SU-DHL-6 (cell line): ENCODE measurements at regions not wholly inside any gene's neighbourhood (a gene's known extent, or its start where the extent isn't known, plus 50 kb on each side); places are given as distances from the start of the nearest gene placed in this dataset.

Experiments
- H2AFZ ChIP-seq: fragments of 200-600 bp; sonication (generic); 2 replicates; pipeline ENCODE4 v1.6.1; 2014; ENCODE audit warnings: low read depth, mild to moderate bottlenecking, moderate library complexity, mixed read lengths, antibody characterized with exemption, low read length; ENCODE audit not compliant: severe bottlenecking
- H3F3A ChIP-seq: fragments of 200-600 bp; shearing (Covaris generic); 2 replicates; pipeline ENCODE4 v1.6.0; 2016; ENCODE audit warnings: antibody characterized with exemption, mild to moderate bottlenecking; ENCODE audit not compliant: insufficient read depth
- H3K27ac ChIP-seq: fragments of 200-600 bp; sonication (generic); 2 replicates; pipeline ENCODE4 v1.5.1; 2016; ENCODE audit warnings: low read depth, mild to moderate bottlenecking, low read length, moderate library complexity, mixed read lengths
- H3K27me3 ChIP-seq: fragments of 200-600 bp; sonication (generic), shearing (Covaris generic); 2 replicates; pipeline ENCODE4 v1.6.0; 2014; ENCODE audit warnings: mild to moderate bottlenecking, low read length
- H3K36me3 ChIP-seq: fragments of 200-600 bp; sonication (generic); 2 replicates; pipeline ENCODE4 v1.6.1; 2014; ENCODE audit warnings: mild to moderate bottlenecking, low read length, mixed read lengths
- H3K4me2 ChIP-seq: fragments of 300-600, 200-600 bp; shearing (Covaris generic), sonication (generic); 2 replicates; pipeline ENCODE4 v1.6.0; 2014; ENCODE audit warnings: low read length, low read depth, mild to moderate bottlenecking; ENCODE audit not compliant: poor library complexity, severe bottlenecking
- H3K4me3 ChIP-seq: fragments of 200-600 bp; sonication (generic); 2 replicates; pipeline ENCODE4 v1.5.1; 2014; ENCODE audit warnings: antibody characterized with exemption, low read length, mild to moderate bottlenecking, mixed read lengths; ENCODE audit not compliant: insufficient read depth, poor library complexity, severe bottlenecking
- H3K79me2 ChIP-seq: fragments of 200-600 bp; sonication (generic); 2 replicates; pipeline ENCODE4 v1.6.1; 2014; ENCODE audit warnings: mild to moderate bottlenecking, low read length, moderate library complexity; ENCODE audit not compliant: insufficient read depth
- H3K9ac ChIP-seq: fragments of 200-600 bp; sonication (generic); 2 replicates; pipeline ENCODE4 v1.7.0; 2014; ENCODE audit warnings: mild to moderate bottlenecking, low read length
- H3K9me2 ChIP-seq: fragments of 200-600 bp; sonication (generic); replicated peaks from 2 replicates; pipeline ENCODE4 v1.6.1; 2014; ENCODE audit warnings: low read length; ENCODE audit not compliant: insufficient read depth
- H3K9me3 ChIP-seq: fragments of 200-600 bp; sonication (generic); 2 replicates; pipeline ENCODE4 v1.6.1; 2014; ENCODE audit warnings: low read length, mixed read lengths; ENCODE audit not compliant: insufficient read depth
- H4K20me1 ChIP-seq: fragments of 200-600 bp; sonication (generic); 2 replicates; pipeline ENCODE4 v1.6.1; 2014; ENCODE audit warnings: low read depth, mild to moderate bottlenecking, antibody characterized with exemption, low read length, moderate library complexity, mixed read lengths
- CTCF ChIP-seq: fragments of 200-600 bp; sonication (generic); IDR thresholded peaks from one replicate; pipeline ENCODE4 v1.5.1; 2017; ENCODE audit warnings: antibody characterized with exemption, mild to moderate bottlenecking, low read length, moderate library complexity; ENCODE audit not compliant: insufficient read depth, poor library complexity, severe bottlenecking
- EZH2phosphoT487 ChIP-seq: fragments of 200-600 bp; sonication (generic), shearing (Covaris generic); conservative IDR thresholded peaks from 2 replicates; pipeline ENCODE4 v1.6.1; 2018; ENCODE audit warnings: mild to moderate bottlenecking, antibody characterized with exemption, low read length, moderate library complexity, mixed read lengths

DNA sequence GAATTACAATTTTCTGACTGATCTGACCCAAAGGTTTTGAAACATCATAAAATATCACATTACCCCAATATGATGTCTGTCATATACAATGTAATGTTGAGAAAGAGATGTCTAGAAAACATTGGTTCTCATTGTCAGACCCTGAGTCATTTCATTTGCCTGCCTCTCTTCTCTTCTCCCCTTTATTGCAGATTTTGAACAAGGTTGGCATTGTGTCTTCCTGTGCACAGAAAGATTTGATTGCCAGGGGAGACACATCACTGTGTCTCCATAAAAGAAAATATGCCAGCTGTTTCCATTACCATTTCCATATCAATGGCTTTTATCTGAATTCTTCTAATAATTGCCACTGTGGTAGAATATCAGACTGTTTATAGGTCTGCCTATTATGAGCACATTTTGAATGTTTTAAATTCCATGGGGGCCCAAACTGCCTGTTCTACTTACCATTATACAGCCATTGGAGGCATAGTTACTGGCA, 65.6 kb downstream of the IFI44 start:
- no peaks in the 10 kb centered on the region for H3K9me2 ChIP-seq
- no peaks in the 10 kb centered on the region for H3K36me3 ChIP-seq
- no peak overlapping the region for H3K4me3 ChIP-seq
- H3K79me2 ChIP-seq, result no peaks in the 10 kb centered on the region
- no peaks in the 10 kb centered on the region for H4K20me1 ChIP-seq
- H3K9me3 ChIP-seq, result no peaks in the 10 kb centered on the region
- H3K27ac ChIP-seq, result no peak overlapping the region
- H3K27me3 ChIP-seq, result no peaks in the 10 kb centered on the region
- H2AFZ ChIP-seq, result no peak overlapping the region
- no peak overlapping the region for H3K9ac ChIP-seq
- no peak for TF ChIP-seq CTCF
- TF ChIP-seq EZH2phosphoT487, result no peak
- no peak overlapping the region for H3K4me2 ChIP-seq
- H3F3A ChIP-seq, result no peaks in the 10 kb centered on the region

DNA sequence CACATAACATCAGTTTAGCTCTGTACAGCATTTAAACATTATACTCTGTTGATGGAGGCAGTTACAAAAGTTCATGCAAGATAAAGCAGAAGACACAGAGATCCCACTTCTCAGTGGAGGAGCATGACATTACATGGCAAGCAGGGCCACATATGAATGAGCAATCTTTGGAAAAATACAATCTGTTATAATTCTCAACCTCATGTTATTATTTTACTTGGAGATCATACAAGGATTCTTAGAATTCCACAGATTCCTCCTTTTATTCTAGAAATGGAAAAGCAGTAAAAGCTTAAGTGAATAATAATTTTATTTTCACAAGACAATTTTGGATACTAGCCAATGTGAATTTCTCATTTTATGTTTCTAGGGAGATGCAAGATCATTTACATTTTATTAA, 66.6 kb downstream of the IFI44 start:
- no peak overlapping the region for H3K9ac ChIP-seq
- H3K27ac ChIP-seq, result no peak overlapping the region
- no peaks in the 10 kb centered on the region for H4K20me1 ChIP-seq
- no peak overlapping the region for H3K4me2 ChIP-seq
- H2AFZ ChIP-seq, result no peak overlapping the region
- TF ChIP-seq CTCF (no peak), EZH2phosphoT487 (no peak)
- no peaks in the 10 kb centered on the region for H3F3A ChIP-seq
- no peaks in the 10 kb centered on the region for H3K79me2 ChIP-seq
- no peak overlapping the region for H3K4me3 ChIP-seq
- no peaks in the 10 kb centered on the region for H3K36me3 ChIP-seq
- no peaks in the 10 kb centered on the region for H3K27me3 ChIP-seq
- no peaks in the 10 kb centered on the region for H3K9me3 ChIP-seq
- H3K9me2 ChIP-seq, result no peaks in the 10 kb centered on the region

- Histone ChIP-seq H3K4me2 (no peak overlapping the region), H3K36me3 (no peaks in the 10 kb centered on the region), H2AFZ (no peak overlapping the region), H3F3A (no peaks in the 10 kb centered on the region), H4K20me1 (no peaks in the 10 kb centered on the region), H3K27me3 (no peaks in the 10 kb centered on the region), H3K27ac (no peak overlapping the region), H3K9ac (no peak overlapping the region), H3K4me3 (no peak overlapping the region), H3K79me2 (no peaks in the 10 kb centered on the region), H3K9me3 (no peaks in the 10 kb centered on the region), H3K9me2 (no peaks in the 10 kb centered on the region)
- TF ChIP-seq CTCF (no peak), EZH2phosphoT487 (no peak)
These were observed 68.9 kb downstream of the IFI44 start for GRCh38 chr1:78718566-78718965.
